PC-9 (cell line): ENCODE measurements at regions not wholly inside any gene's neighbourhood (a gene's known extent, or its start where the extent isn't known, plus 50 kb on each side); places are given as distances from the start of the nearest gene placed in this dataset.

Experiments used
- BruUV-seq: library from RNA; stranded (reverse); fragments of 400-500 nt; replicated peaks from 2 replicates; lab custom pipeline; 2021; lab: Mats Ljungman, UMichigan
- CTCF ChIA-PET: fragments of 300-600 bp; sonication (Branson Sonifier 250); formaldehyde crosslinking; loops from one replicate; lab custom pipeline; 2022; ENCODE audit warnings: antibody characterized with exemption; lab: Charles Lee
- POLR2A ChIA-PET: fragments of 300-600 bp; sonication (Branson Sonifier 250); formaldehyde crosslinking; loops from one replicate; lab custom pipeline; 2022; ENCODE audit warnings: antibody characterized with exemption; ENCODE audit not compliant: unreplicated experiment; lab: Charles Lee
- DNase-seq, 2 experiments: peaks; one replicate each; pipeline versions ENCODE4 v3.0.0 to v3.0.0-alpha.2; 2015 to 2022; ENCODE audit warnings: mixed read lengths in 1 of 2
- H2AFZ ChIP-seq: fragments of 200-600 bp; sonication (generic); 2 replicates; pipeline ENCODE4 v1.8.1; 2017; ENCODE audit warnings: antibody characterized with exemption
- H3F3A ChIP-seq: fragments of 200-600 bp; sonication (generic); 2 replicates; pipeline ENCODE4 v1.8.1; 2017; ENCODE audit warnings: antibody characterized with exemption, mild to moderate bottlenecking, low read depth; ENCODE audit not compliant: insufficient read depth
- H3K27ac ChIP-seq: fragments of 200-600 bp; sonication (generic); 2 replicates; pipeline ENCODE4 v1.6.1; 2016; ENCODE audit warnings: mixed run types
- H3K27me3 ChIP-seq: fragments of 200-600 bp; sonication (generic); 2 replicates; pipeline ENCODE4 v1.6.1; 2016; ENCODE audit warnings: low read depth, mixed run types; ENCODE audit not compliant: insufficient read depth
- H3K36me3 ChIP-seq: fragments of 200-600 bp; sonication (generic); 2 replicates; pipeline ENCODE4 v1.6.1; 2016; ENCODE audit warnings: low read depth, mixed run types
- H3K4me1 ChIP-seq: fragments of 200-600 bp; sonication (generic); replicated peaks from 2 replicates; pipeline ENCODE4 v1.6.1; 2016; ENCODE audit warnings: mixed run types; ENCODE audit not compliant: insufficient read depth
- H3K4me2 ChIP-seq: fragments of 200-600 bp; sonication (generic); 2 replicates; pipeline ENCODE4 v1.6.1; 2017; ENCODE audit warnings: mixed run types
- H3K4me3 ChIP-seq: fragments of 200-600 bp; sonication (generic); 2 replicates; pipeline ENCODE4 v1.6.1; 2016; ENCODE audit warnings: mixed run types
- H3K79me2 ChIP-seq: fragments of 200-600 bp; sonication (generic); 2 replicates; pipeline ENCODE4 v1.6.1; 2017; ENCODE audit warnings: low read depth, mixed run types
- H3K9me2 ChIP-seq: fragments of 200-600 bp; sonication (generic); 2 replicates; pipeline ENCODE4 v1.8.1; 2017; ENCODE audit warnings: mild to moderate bottlenecking; ENCODE audit not compliant: insufficient read depth
- H3K9me3 ChIP-seq: fragments of 200-600 bp; sonication (generic); 2 replicates; pipeline ENCODE4 v1.8.1; 2016; ENCODE audit warnings: low read depth; ENCODE audit not compliant: insufficient read depth
- H4K20me1 ChIP-seq: fragments of 200-600 bp; sonication (generic); 2 replicates; pipeline ENCODE4 v1.8.1; 2017; ENCODE audit not compliant: insufficient read depth
- CTCF ChIP-seq: fragments of 200-600 bp; sonication (generic); conservative IDR thresholded peaks from 2 replicates; pipeline ENCODE4 v1.6.1; 2017; ENCODE audit warnings: mixed run types, antibody characterized with exemption, mild to moderate bottlenecking, moderate library complexity
- EZH2 ChIP-seq: fragments of 200-600 bp; sonication (generic); IDR thresholded peaks from 2 replicates; pipeline ENCODE4 v1.8.0; 2017; ENCODE audit warnings: antibody characterized with exemption, low read depth
- intact Hi-C: fragments of 100-400 bp; cut with micrococcal nuclease; formaldehyde crosslinking; loops from one replicate; pipeline ENCODE4 v1.10.0; 2022; ENCODE audit not compliant: unreplicated experiment

- no TSS peak for BruUV-seq
- Histone ChIP-seq H3K27ac (no peak overlapping the region), H3K4me2 (no peak overlapping the region), H3F3A (no peaks in the 10 kb centered on the region), H3K27me3 (no peaks in the 10 kb centered on the region), H3K79me2 (no peaks in the 10 kb centered on the region), H3K9me2 (no peaks in the 10 kb centered on the region), H3K36me3 (no peaks in the 10 kb centered on the region), H3K4me3 (no peak overlapping the region), H4K20me1 (no peaks in the 10 kb centered on the region), H3K9me3 (no peaks in the 10 kb centered on the region), H3K4me1 (no peaks in the 10 kb centered on the region), H2AFZ (no peak overlapping the region)
- POLR2A ChIA-PET: no interaction called here
- intact Hi-C loops: no loop called here
- DNase-seq: peak in 1 of 2 experiments; percentile 8
- CTCF ChIA-PET: no interaction called here
- TF ChIP-seq CTCF (peak; percentile 65), EZH2 (no peak)
Observed at GRCh38 chrX:77160301-77160700, 286.9 kb upstream of the FGF16 start.

GRCh38 chrX:77162777-77163176 lies 284.4 kb upstream of the FGF16 start:
- no TSS peak for BruUV-seq
- Histone ChIP-seq H3K27me3 (no peaks in the 10 kb centered on the region), H4K20me1 (no peaks in the 10 kb centered on the region), H3F3A (no peaks in the 10 kb centered on the region), H3K9me3 (no peaks in the 10 kb centered on the region), H3K4me2 (no peak overlapping the region), H3K36me3 (no peaks in the 10 kb centered on the region), H3K4me3 (no peak overlapping the region), H2AFZ (no peak overlapping the region), H3K79me2 (no peaks in the 10 kb centered on the region), H3K27ac (no peak overlapping the region), H3K9me2 (no peaks in the 10 kb centered on the region), H3K4me1 (no peaks in the 10 kb centered on the region)
- intact Hi-C loops: no loop called here
- no peak for TF ChIP-seq CTCF
- TF ChIP-seq EZH2: no peak
- POLR2A ChIA-PET: no interaction called here
- DNase-seq: no peak
- CTCF ChIA-PET: no interaction called here

DNA sequence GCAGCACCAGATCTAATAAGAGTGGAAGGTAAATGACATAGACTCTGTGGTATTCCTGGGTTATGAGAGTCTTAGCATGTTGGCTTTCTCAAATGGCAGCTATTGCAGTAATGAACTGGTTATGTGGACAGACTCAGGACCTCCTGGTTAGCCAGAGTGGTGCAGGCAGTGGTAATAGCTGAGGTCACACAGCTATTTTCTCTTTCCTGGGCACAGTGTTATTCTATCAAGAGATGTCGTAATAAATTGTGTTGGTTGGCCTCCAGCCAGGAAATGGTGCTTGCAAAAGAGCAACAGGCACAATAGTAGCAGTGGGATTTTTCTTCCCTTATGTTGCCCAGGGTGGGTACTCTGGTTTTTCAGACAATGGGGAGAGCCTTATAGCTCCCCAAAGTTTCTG lies 279.2 kb upstream of the FGF16 start:
- no peak for DNase-seq
- H4K20me1 ChIP-seq: no peaks in the 10 kb centered on the region
- H3F3A ChIP-seq: no peaks in the 10 kb centered on the region
- H3K9me3 ChIP-seq: no peaks in the 10 kb centered on the region
- H3K4me2 ChIP-seq: no peak overlapping the region
- no peak overlapping the region for H2AFZ ChIP-seq
- no peaks in the 10 kb centered on the region for H3K4me1 ChIP-seq
- TF ChIP-seq CTCF: no peak
- H3K27ac ChIP-seq: no peak overlapping the region
- H3K4me3 ChIP-seq: no peak overlapping the region
- H3K36me3 ChIP-seq: no peaks in the 10 kb centered on the region
- no peaks in the 10 kb centered on the region for H3K79me2 ChIP-seq
- ChIA-PET CTCF (no interaction called here), POLR2A (no interaction called here)
- no TSS peak for BruUV-seq
- intact Hi-C loops: no loop called here
- H3K9me2 ChIP-seq: no peaks in the 10 kb centered on the region
- no peaks in the 10 kb centered on the region for H3K27me3 ChIP-seq
